Right cardiac atrium (tissue), 5 donors: ENCODE measurements at regions not wholly inside any gene's neighbourhood (a gene's known extent, or its start where the extent isn't known, plus 50 kb on each side); places are given as distances from the start of the nearest gene placed in this dataset.

Experiments
- ATAC-seq, 2 donors: fragments of 200-7000 bp; cut with Tn5 transposase; one replicate each; pipeline versions ENCODE4 v1.8.0 to v1.9.1; 2020; ENCODE audit warnings: moderate library complexity in 2 of 2, mild to moderate bottlenecking in 1 of 2
- DNase-seq, 3 donors: peaks; one replicate each; pipeline ENCODE4 v3.0.0-alpha.2; 2020
- H3K27ac ChIP-seq: one replicate; pipeline ENCODE4 v1.5.1; 2013; ENCODE audit warnings: mild to moderate bottlenecking, low read length, control low read depth, moderate library complexity
- H3K27me3 ChIP-seq: one replicate; pipeline ENCODE4 v1.6.1; 2013; ENCODE audit not compliant: control insufficient read depth, insufficient read depth
- H3K4me1 ChIP-seq: one replicate; pipeline ENCODE4 v1.6.1; 2013; ENCODE audit warnings: low read length; ENCODE audit not compliant: control insufficient read depth, insufficient read depth
- H3K4me3 ChIP-seq: one replicate; pipeline ENCODE4 v1.5.1; 2013; ENCODE audit warnings: low read length, control low read depth
- H3K9me3 ChIP-seq: one replicate; pipeline ENCODE4 v1.6.1; 2013; ENCODE audit warnings: low read length; ENCODE audit not compliant: control insufficient read depth
- WGBS: extraction: QIAGEN DNeasy Blood & Tissue Kit; methylation state at CpG from one replicate; pipeline ENCODE4 v1.1.7; 2013; 5-methylcytosine and 5-hydroxymethylcytosine counted together
- intact Hi-C, 4 donors: fragments of 100-400 bp; cut with DNase I; formaldehyde crosslinking; loops; one replicate each; pipeline versions ENCODE4 v1.11.0 to v1.14.0; 2022 to 2023
- donor health status: healthy with polysubstance abuse.
- donor health status: DM: no; HTN: yes; CAD: no.
- donor health status: DM: no; HTN: no; CAD: no.
- donor health status: DM: no; HTN: yes; CAD: no; lungs with severe emphysema.
- donor health status: DM: yes; HTN: yes; CAD: no.

GRCh38 chr3:162196964-162197363 is 700.4 kb downstream of the OTOL1 start:
- H3K4me1 ChIP-seq: peaks cover 3% of the 10 kb centered on the region

GRCh38 chr3:162200836-162201235 is 704.2 kb downstream of the OTOL1 start:
- H3K4me3 ChIP-seq: no peak overlapping the region
- H3K27ac ChIP-seq: no peak overlapping the region
- no peaks in the 10 kb centered on the region for H3K9me3 ChIP-seq
- 19% methylated on average over 7 of the region's 7 CpGs for WGBS
- H3K27me3 ChIP-seq: no peaks in the 10 kb centered on the region
- DNase-seq (no peak), ATAC-seq (no peak)
- intact Hi-C loops: no loop called here
- no peaks in the 10 kb centered on the region for H3K4me1 ChIP-seq

More at GRCh38 chr3:162196964-162197363, 700.4 kb downstream of the OTOL1 start:
- intact Hi-C loops: no loop called here
- no peaks in the 10 kb centered on the region for H3K9me3 ChIP-seq
- ATAC-seq: no peak
- DNase-seq: no peak
- no peaks in the 10 kb centered on the region for H3K27me3 ChIP-seq
- WGBS: 50% methylated on average over 2 of the region's 2 CpGs
- H3K4me3 ChIP-seq: no peak overlapping the region
- H3K27ac ChIP-seq: no peak overlapping the region

GRCh38 chr3:162206648-162207047 is 710.0 kb downstream of the OTOL1 start:
- Histone ChIP-seq H3K27ac (no peak overlapping the region), H3K4me1 (no peaks in the 10 kb centered on the region), H3K27me3 (no peaks in the 10 kb centered on the region), H3K4me3 (no peak overlapping the region), H3K9me3 (no peaks in the 10 kb centered on the region)
- 84% methylated on average over 1 of the region's 1 CpG for WGBS
- ATAC-seq: no peak
- intact Hi-C loops: no loop called here
- no peak for DNase-seq

GRCh38 chr3:162211470-162211869 is 714.9 kb downstream of the OTOL1 start:
- intact Hi-C loops: no loop called here
- no peak for ATAC-seq
- no peak for DNase-seq
- no peaks in the 10 kb centered on the region for H3K9me3 ChIP-seq
- no peak overlapping the region for H3K27ac ChIP-seq
- no peaks in the 10 kb centered on the region for H3K27me3 ChIP-seq
- no peak overlapping the region for H3K4me3 ChIP-seq
- H3K4me1 ChIP-seq: no peaks in the 10 kb centered on the region

- DNase-seq (no peak), ATAC-seq (no peak)
- Histone ChIP-seq H3K4me3 (no peak overlapping the region), H3K4me1 (no peaks in the 10 kb centered on the region), H3K27ac (no peak overlapping the region), H3K27me3 (no peaks in the 10 kb centered on the region), H3K9me3 (no peaks in the 10 kb centered on the region)
- intact Hi-C loops: no loop called here
- WGBS: 84% methylated on average over 2 of the region's 2 CpGs
These were observed 716.6 kb downstream of the OTOL1 start for GRCh38 chr3:162213196-162213595.

- ATAC-seq: no peak
- intact Hi-C loops: no loop called here
- 64% methylated on average over 3 of the region's 3 CpGs for WGBS
These were observed 717.3 kb downstream of the OTOL1 start for GRCh38 chr3:162213956-162214355.

GRCh38 chr3:162217647-162218046 is 721.0 kb downstream of the OTOL1 start:
- no peaks in the 10 kb centered on the region for H3K4me1 ChIP-seq
- no peaks in the 10 kb centered on the region for H3K27me3 ChIP-seq
- no peaks in the 10 kb centered on the region for H3K9me3 ChIP-seq
- H3K27ac ChIP-seq: no peak overlapping the region
- ATAC-seq (peak in 1 of 2 donors; percentile 47), DNase-seq (no peak)
- H3K4me3 ChIP-seq: no peak overlapping the region
- intact Hi-C loops: no loop called here
- 28% methylated on average over 1 of the region's 1 CpG for WGBS

More at GRCh38 chr3:162213956-162214355, 717.3 kb downstream of the OTOL1 start:
- Histone ChIP-seq H3K4me1 (no peaks in the 10 kb centered on the region), H3K27me3 (no peaks in the 10 kb centered on the region), H3K9me3 (no peaks in the 10 kb centered on the region), H3K4me3 (no peak overlapping the region), H3K27ac (no peak overlapping the region)
- no peak for DNase-seq

- intact Hi-C loops: no loop called here
- no peak for ATAC-seq
- Histone ChIP-seq H3K4me1 (no peaks in the 10 kb centered on the region), H3K27ac (no peak overlapping the region), H3K9me3 (no peaks in the 10 kb centered on the region), H3K4me3 (no peak overlapping the region), H3K27me3 (no peaks in the 10 kb centered on the region)
- no peak for DNase-seq
- WGBS: 38% methylated on average over 4 of the region's 4 CpGs
These were observed 721.9 kb downstream of the OTOL1 start for GRCh38 chr3:162218479-162218878.

- intact Hi-C loops: no loop called here
- no peaks in the 10 kb centered on the region for H3K9me3 ChIP-seq
- no peak for DNase-seq
- no peak overlapping the region for H3K27ac ChIP-seq
- no peaks in the 10 kb centered on the region for H3K4me1 ChIP-seq
- no peak for ATAC-seq
- 81% methylated on average over 4 of the region's 4 CpGs for WGBS
- no peaks in the 10 kb centered on the region for H3K27me3 ChIP-seq
- H3K4me3 ChIP-seq: no peak overlapping the region
These were observed 728.1 kb downstream of the OTOL1 start for GRCh38 chr3:162224746-162225145.

GRCh38 chr3:162236949-162237348 is 740.3 kb downstream of the OTOL1 start:
- H3K27ac ChIP-seq: no peak overlapping the region
- intact Hi-C loops: no loop called here
- H3K27me3 ChIP-seq: no peaks in the 10 kb centered on the region
- ATAC-seq: no peak
- peaks cover 2% of the 10 kb centered on the region for H3K9me3 ChIP-seq
- DNase-seq: no peak
- 79% methylated on average over 5 of the region's 5 CpGs for WGBS
- no peaks in the 10 kb centered on the region for H3K4me1 ChIP-seq
- no peak overlapping the region for H3K4me3 ChIP-seq

- no peaks in the 10 kb centered on the region for H3K27me3 ChIP-seq
- no peak overlapping the region for H3K4me3 ChIP-seq
- ATAC-seq (no peak), DNase-seq (no peak)
- 75% methylated on average over 1 of the region's 1 CpG for WGBS
- H3K27ac ChIP-seq: no peak overlapping the region
- no peaks in the 10 kb centered on the region for H3K4me1 ChIP-seq
- intact Hi-C loops: no loop called here
- no peaks in the 10 kb centered on the region for H3K9me3 ChIP-seq
These were observed 754.2 kb downstream of the OTOL1 start for GRCh38 chr3:162250782-162251181.

- H3K4me3 ChIP-seq: no peak overlapping the region
- no peaks in the 10 kb centered on the region for H3K4me1 ChIP-seq
- no peaks in the 10 kb centered on the region for H3K9me3 ChIP-seq
- DNase-seq (no peak), ATAC-seq (no peak)
- no peak overlapping the region for H3K27ac ChIP-seq
- no peaks in the 10 kb centered on the region for H3K27me3 ChIP-seq
- 54% methylated on average over 1 of the region's 1 CpG for WGBS
- intact Hi-C loops: no loop called here
These were observed 765.5 kb downstream of the OTOL1 start for GRCh38 chr3:162262129-162262528.
